Pancreas (tissue), 10 donors: ENCODE measurements at regions not wholly inside any gene's neighbourhood (a gene's known extent, or its start where the extent isn't known, plus 50 kb on each side); places are given as distances from the start of the nearest gene placed in this dataset.

Experiments used
- ATAC-seq, 4 donors: fragments of 200-7000 bp; cut with Tn5 transposase; one replicate each; pipeline versions ENCODE4 v1.8.0 to v1.9.1; 2020; ENCODE audit warnings: mild to moderate bottlenecking in 4 of 4, moderate library complexity in 4 of 4
- DNase-seq, 6 donors: peaks; one replicate each; pipeline ENCODE4 v3.0.0-alpha.2; 2020
- FAIRE-seq: peaks from 2 replicates; lab custom pipeline; 2012; peaks lifted over from hg19 to GRCh38; lab: Jason Lieb, UNC
- H3K27ac ChIP-seq, 4 donors: fragments of 200-600 bp; sonication (generic); 1 replicate in 3 of 4; 2 replicates in 1 of 4; pipeline versions ENCODE4 v1.5.0 to v1.8.0; 2020
- H3K27me3 ChIP-seq, 4 donors: fragments of 200-600 bp; one replicate each; pipeline ENCODE4 v1.8.0; 2021
- H3K36me3 ChIP-seq, 3 donors: fragments of 200-600 bp; sonication (generic) in 1 of 3; one replicate each; pipeline versions ENCODE4 v1.5.0 to v1.8.0; 2020 to 2021
- H3K4me1 ChIP-seq, 3 donors: fragments of 200-600 bp; one replicate each; pipeline ENCODE4 v1.8.0; 2021
- H3K4me3 ChIP-seq, 4 donors: fragments of 200-600 bp; sonication (generic) in 2 of 4; one replicate each; pipeline versions ENCODE4 v1.5.0 to v1.8.0; 2020 to 2021
- H3K9me3 ChIP-seq, 4 donors: fragments of 200-600 bp; one replicate each; pipeline ENCODE4 v1.8.0; 2021
- WGBS, 2 donors: extraction: QIAGEN DNeasy Blood & Tissue Kit; methylation state at CpG; one replicate each; pipeline ENCODE4 v1.1.7; 2013; 5-methylcytosine and 5-hydroxymethylcytosine counted together
- intact Hi-C, 3 donors: fragments of 100-400 bp; cut with DNase I; formaldehyde crosslinking; loops; one replicate each; pipeline versions ENCODE4 v1.11.1 to v1.14.2; 2022
- TF ChIP-seq, protein P1 (sequence below), 4 donors: fragments of 200-600 bp; sonication (generic) in 3 of 4; IDR thresholded peaks; one replicate each; pipeline versions ENCODE4 v1.5.0 to v1.8.0; 2021; ENCODE audit warnings: antibody characterized with exemption in 4 of 4
- donor health status: healthy with polysubstance abuse.
- donor health status: DM: no; HTN: no; CAD: no; lungs with moderate emphysema.
- donor health status: DM: no; HTN: no; CAD: no.
- donor health status: control.
- donor health status: control.
- donor health status: Bipolar disorder and iron deficiency.
- donor health status: DM: yes; HTN: yes; CAD: no.
- donor health status: DM: no; HTN: no; CAD: no.
- donor health status: DM: no; HTN: no; CAD: no.
- donor health status: DM: yes; HTN: yes; CAD: no.

DNA sequence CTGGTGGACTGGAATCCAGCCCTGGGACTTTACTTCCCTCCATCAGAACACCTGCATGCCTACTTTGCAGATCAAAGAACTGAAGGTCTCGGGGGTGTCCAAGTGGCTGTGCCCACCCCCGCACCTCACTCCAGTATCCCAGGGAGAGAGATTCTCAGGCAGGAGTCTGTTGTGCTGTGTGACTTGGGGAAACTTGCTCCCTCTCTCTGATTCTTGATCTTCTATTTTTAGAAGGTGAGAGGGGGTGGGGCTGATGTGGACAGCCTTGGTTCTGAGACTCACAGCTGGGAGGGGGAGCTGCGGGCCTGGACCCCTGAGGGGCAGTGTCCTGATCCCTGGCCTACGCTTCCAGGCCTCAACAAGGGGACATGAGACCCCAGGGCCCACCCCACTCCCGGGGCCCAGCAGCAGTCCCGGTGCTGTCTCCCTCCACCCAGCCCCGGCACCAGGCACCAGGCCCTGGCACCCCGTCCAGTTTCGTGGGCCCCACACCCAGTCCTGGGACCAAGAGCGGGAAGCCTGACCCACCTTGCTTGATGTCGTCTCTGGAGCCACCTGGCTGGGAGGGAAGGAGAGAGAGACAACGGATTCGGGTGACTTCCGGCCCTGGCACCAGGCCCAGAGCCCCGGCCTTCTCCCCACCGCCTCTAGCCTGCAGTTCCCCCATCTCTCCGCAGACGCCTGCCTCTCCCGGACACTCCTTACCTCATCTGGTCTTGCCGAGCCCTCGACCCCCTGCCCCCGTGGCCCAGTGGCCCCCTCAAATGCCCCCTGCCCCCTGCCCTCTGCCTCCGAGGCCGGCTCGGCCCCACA, 74.0 kb upstream of the SPTLC1 start:
- H3K36me3 ChIP-seq, result no peaks in the 10 kb centered on the region
- 48 to 54% methylated on average over 24 to 25 of the region's 25 CpGs for WGBS, 2 donors
- no peak overlapping the region for H3K4me3 ChIP-seq
- no peaks in the 10 kb centered on the region for H3K27me3 ChIP-seq
- no peak for ATAC-seq
- TF ChIP-seq, protein P1, sequence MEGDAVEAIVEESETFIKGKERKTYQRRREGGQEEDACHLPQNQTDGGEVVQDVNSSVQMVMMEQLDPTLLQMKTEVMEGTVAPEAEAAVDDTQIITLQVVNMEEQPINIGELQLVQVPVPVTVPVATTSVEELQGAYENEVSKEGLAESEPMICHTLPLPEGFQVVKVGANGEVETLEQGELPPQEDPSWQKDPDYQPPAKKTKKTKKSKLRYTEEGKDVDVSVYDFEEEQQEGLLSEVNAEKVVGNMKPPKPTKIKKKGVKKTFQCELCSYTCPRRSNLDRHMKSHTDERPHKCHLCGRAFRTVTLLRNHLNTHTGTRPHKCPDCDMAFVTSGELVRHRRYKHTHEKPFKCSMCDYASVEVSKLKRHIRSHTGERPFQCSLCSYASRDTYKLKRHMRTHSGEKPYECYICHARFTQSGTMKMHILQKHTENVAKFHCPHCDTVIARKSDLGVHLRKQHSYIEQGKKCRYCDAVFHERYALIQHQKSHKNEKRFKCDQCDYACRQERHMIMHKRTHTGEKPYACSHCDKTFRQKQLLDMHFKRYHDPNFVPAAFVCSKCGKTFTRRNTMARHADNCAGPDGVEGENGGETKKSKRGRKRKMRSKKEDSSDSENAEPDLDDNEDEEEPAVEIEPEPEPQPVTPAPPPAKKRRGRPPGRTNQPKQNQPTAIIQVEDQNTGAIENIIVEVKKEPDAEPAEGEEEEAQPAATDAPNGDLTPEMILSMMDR (IDR thresholded peaks at IDR 0.05), result no peak
- no peak for DNase-seq
- no peak overlapping the region for H3K27ac ChIP-seq
- FAIRE-seq, result no peak
- intact Hi-C loops, result no loop called here
- H3K9me3 ChIP-seq, result no peaks in the 10 kb centered on the region
- H3K4me1 ChIP-seq, result no peaks in the 10 kb centered on the region

DNA sequence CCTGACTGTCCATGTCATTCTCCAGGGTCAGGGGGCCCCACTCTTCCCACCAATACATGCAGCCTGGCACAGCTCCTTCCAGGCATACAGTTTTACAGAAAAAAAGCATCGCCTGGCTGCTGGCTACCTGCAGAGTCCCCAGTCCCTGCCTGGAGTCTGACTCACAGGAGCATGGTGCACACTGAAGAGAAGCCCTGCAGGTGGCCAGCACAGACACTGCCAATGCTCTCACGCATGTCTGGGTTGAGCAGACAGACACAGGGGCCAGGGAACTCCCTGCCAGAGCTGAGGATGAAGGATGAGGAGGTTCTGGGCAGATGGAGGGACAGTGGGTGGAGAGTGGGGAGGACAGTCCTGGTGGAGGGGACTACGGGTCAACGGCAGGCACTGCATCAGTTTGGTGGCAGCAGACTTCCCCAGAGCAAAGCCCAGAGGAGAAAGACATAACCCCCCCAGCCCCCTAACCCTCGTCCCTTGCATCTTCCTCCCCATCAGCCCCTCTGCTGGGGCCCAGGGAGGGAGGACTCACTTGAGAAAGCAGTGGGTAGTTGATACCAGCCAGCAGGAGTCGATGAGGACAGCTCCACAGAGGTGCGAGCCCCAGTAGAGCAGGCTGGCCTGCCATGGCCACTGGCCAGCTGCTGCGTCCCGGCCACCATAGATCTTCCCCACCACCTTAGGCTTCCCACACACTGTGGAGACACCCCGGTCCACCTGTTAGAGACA, 72.9 kb upstream of the SPTLC1 start:
- no peaks in the 10 kb centered on the region for H3K27me3 ChIP-seq
- no peaks in the 10 kb centered on the region for H3K36me3 ChIP-seq
- WGBS, 2 donors, result 64 to 76% methylated on average over 10 of the region's 10 CpGs
- DNase-seq, result no peak
- TF ChIP-seq, protein P1 (IDR thresholded peaks at IDR 0.05), result no peak
- H3K4me1 ChIP-seq, result no peaks in the 10 kb centered on the region
- intact Hi-C loops, result no loop called here
- H3K4me3 ChIP-seq, result no peak overlapping the region
- H3K9me3 ChIP-seq, result no peaks in the 10 kb centered on the region
- FAIRE-seq, result no peak
- no peak overlapping the region for H3K27ac ChIP-seq
- ATAC-seq, result no peak

DNA sequence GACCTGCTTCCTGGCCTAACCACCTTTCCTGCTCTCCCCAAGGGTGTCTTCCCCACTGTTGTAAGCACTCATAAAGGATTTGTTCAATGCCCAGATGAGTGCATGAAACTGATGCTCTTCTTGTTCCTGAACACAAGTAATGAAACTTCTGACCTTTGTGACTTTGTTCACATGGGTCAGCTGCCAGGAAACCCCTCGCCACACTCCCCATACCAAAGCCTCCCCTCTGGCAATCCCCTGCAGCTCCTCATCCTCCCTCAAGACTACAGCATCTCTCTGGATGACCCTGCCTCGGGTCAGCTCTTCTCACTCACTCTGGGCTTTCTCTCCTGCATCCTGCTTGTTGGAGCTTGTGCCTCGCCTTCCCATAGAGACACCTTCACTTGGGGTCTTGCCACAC, 72.2 kb upstream of the SPTLC1 start:
- ATAC-seq, result no peak
- Histone ChIP-seq H3K4me3 (no peak overlapping the region), H3K27ac (no peak overlapping the region), H3K36me3 (no peaks in the 10 kb centered on the region), H3K9me3 (no peaks in the 10 kb centered on the region), H3K4me1 (no peaks in the 10 kb centered on the region), H3K27me3 (no peaks in the 10 kb centered on the region)
- WGBS, 2 donors, result 52 to 67% methylated on average over 3 of the region's 3 CpGs
- DNase-seq, result no peak
- intact Hi-C loops, result no loop called here
- no peak for FAIRE-seq
- TF ChIP-seq, protein P1 (IDR thresholded peaks at IDR 0.05), result no peak

DNA sequence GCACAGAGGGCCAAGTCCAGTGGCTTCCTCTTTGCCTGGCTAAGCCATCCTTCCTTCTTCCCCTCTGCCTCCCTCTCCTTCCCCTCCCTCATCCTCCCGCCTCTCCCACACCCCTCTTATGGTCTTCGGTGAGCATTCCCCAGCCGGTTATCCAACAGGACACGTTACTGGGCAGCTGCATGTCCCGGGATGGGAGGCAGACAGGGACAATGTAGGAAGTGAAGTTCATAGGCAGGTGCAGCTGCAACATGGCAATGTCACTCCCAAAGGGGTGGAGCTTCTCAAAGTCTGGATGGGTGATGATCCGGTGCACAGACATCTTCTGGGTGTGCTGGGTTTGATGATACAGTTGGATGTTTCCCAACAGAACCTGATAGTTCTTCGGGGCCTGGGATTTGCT, 71.4 kb upstream of the SPTLC1 start:
- intact Hi-C loops, result no loop called here
- no peaks in the 10 kb centered on the region for H3K27me3 ChIP-seq
- no peak overlapping the region for H3K4me3 ChIP-seq
- TF ChIP-seq, protein P1 (IDR thresholded peaks at IDR 0.05), result no peak
- no peak overlapping the region for H3K27ac ChIP-seq
- no peaks in the 10 kb centered on the region for H3K4me1 ChIP-seq
- FAIRE-seq (no peak), DNase-seq (no peak), ATAC-seq (no peak)
- H3K9me3 ChIP-seq, result no peaks in the 10 kb centered on the region
- 42 to 61% methylated on average over 7 of the region's 7 CpGs for WGBS, 2 donors
- H3K36me3 ChIP-seq, result no peaks in the 10 kb centered on the region

DNA sequence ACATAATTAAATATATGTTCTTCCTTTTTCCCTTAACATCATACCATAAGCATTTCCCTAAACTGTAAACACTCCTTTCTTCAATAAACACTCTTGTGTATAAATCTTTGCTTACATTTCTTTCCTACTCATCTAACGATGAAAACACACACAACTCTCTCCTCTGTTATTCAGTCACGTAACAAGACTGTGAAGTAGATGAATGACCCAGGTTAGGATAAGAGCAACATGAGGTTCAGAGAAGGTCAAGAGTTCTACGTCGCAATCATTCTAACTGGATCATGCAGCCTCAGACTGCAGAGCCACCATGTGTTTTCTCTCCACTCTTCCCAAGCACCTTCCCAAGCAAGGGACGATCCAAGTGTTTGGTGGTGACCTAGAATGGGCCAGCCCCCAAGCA, 70.5 kb upstream of the SPTLC1 start:
- intact Hi-C loops, result no loop called here
- H3K36me3 ChIP-seq, result no peaks in the 10 kb centered on the region
- FAIRE-seq (no peak), DNase-seq (no peak), ATAC-seq (no peak)
- no peak overlapping the region for H3K4me3 ChIP-seq
- TF ChIP-seq, protein P1 (IDR thresholded peaks at IDR 0.05), result no peak
- WGBS, 2 donors, result 76 to 83% methylated on average over 5 of the region's 5 CpGs
- H3K27ac ChIP-seq, result no peak overlapping the region
- H3K27me3 ChIP-seq, result no peaks in the 10 kb centered on the region
- H3K9me3 ChIP-seq, result no peaks in the 10 kb centered on the region
- no peaks in the 10 kb centered on the region for H3K4me1 ChIP-seq
